ENCODE measurements at regions not wholly inside any gene's neighbourhood (a gene's known extent, or its start where the extent isn't known, plus 50 kb on each side); places are given as distances from the start of the nearest gene placed in this dataset.

DNA sequence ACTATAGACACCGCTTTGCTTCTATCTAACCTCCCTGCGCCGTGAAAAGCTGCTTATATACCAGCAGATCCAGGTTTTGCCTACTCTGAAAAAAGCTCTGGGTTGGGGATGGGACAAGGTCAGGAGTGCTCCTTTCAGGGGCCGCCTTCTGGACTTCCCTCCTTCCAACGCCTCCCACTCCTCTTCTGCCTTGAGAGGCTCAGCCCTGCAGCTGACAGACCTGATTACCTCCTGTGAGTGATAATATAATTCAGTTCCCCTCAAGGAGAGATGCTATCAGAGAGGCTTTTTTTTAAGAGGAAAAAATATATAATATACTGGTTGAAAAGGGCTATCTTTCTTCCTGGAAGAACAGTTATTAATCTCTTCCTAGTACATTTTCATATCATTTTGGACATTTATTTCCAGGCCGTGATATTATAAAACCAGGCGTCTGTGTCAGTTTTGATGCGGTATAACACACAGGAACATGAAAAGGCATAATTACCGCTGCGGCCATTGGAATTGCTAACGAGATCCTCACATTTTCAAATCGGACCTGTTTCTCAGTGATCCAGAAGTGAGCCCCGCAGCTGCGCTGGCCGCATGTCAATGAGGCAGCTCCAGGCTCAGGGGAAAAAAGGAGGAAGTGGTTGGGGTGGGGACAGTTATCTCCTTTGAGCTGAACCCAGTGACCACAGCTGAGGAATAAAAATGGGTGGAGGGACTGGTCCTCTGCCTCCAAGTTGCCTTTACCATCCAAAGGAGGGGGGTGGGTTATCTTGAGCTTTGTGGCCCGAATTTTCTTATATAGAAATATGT lies 457.1 kb downstream of the TYW1 start:
- TF ChIP-seq RFX5 (IDR thresholded peaks at IDR 0.05; ENCODE audit: low read depth, low read length), result no peak
- TF ChIP-seq, protein P1, sequence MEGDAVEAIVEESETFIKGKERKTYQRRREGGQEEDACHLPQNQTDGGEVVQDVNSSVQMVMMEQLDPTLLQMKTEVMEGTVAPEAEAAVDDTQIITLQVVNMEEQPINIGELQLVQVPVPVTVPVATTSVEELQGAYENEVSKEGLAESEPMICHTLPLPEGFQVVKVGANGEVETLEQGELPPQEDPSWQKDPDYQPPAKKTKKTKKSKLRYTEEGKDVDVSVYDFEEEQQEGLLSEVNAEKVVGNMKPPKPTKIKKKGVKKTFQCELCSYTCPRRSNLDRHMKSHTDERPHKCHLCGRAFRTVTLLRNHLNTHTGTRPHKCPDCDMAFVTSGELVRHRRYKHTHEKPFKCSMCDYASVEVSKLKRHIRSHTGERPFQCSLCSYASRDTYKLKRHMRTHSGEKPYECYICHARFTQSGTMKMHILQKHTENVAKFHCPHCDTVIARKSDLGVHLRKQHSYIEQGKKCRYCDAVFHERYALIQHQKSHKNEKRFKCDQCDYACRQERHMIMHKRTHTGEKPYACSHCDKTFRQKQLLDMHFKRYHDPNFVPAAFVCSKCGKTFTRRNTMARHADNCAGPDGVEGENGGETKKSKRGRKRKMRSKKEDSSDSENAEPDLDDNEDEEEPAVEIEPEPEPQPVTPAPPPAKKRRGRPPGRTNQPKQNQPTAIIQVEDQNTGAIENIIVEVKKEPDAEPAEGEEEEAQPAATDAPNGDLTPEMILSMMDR (conservative IDR thresholded peaks at IDR 0.05; ENCODE audit: low read depth, low read length), result no peak
- TF ChIP-seq POLR2A (IDR thresholded peaks at IDR 0.05; ENCODE audit: low read depth, low read length), result no peak
- TF ChIP-seq, protein P2, sequence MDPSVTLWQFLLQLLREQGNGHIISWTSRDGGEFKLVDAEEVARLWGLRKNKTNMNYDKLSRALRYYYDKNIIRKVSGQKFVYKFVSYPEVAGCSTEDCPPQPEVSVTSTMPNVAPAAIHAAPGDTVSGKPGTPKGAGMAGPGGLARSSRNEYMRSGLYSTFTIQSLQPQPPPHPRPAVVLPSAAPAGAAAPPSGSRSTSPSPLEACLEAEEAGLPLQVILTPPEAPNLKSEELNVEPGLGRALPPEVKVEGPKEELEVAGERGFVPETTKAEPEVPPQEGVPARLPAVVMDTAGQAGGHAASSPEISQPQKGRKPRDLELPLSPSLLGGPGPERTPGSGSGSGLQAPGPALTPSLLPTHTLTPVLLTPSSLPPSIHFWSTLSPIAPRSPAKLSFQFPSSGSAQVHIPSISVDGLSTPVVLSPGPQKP (IDR thresholded peaks at IDR 0.05; ENCODE audit: borderline replicate concordance, low read depth, low read length), result no peak
- TF ChIP-seq CHD1 (IDR thresholded peaks at IDR 0.05; ENCODE audit: low read depth, low read length), result no peak
- no peak for TF ChIP-seq BHLHE40 (IDR thresholded peaks at IDR 0.05; ENCODE audit: low read depth, low read length)
- no peak for TF ChIP-seq CEBPB (IDR thresholded peaks at IDR 0.05; ENCODE audit: low read depth, low read length)
- TF ChIP-seq SMC3 (IDR thresholded peaks at IDR 0.05; ENCODE audit: low read depth, low read length), result no peak
- no peak for TF ChIP-seq FOS (IDR thresholded peaks at IDR 0.05; ENCODE audit: low read depth, low read length)
- no peak for TF ChIP-seq NFE2L2 (IDR thresholded peaks at IDR 0.05; ENCODE audit: low read depth, low read length)
- no peak for TF ChIP-seq RCOR1 (IDR thresholded peaks at IDR 0.05; ENCODE audit: insufficient replicate concordance, low read length)

Measured in IMR-90 (cell line).